ENCODE measurements at regions not wholly inside any gene's neighbourhood (a gene's known extent, or its start where the extent isn't known, plus 50 kb on each side); places are given as distances from the start of the nearest gene placed in this dataset.

- Histone ChIP-seq H3K4me1 (ENCODE audit: control insufficient read depth, insufficient read depth, low read length) (no peaks in the 10 kb centered on the region), H3K27ac (ENCODE audit: low read length) (no peak overlapping the region), H3K4me3 (ENCODE audit: low read length) (no peak overlapping the region), H3K27me3 (ENCODE audit: control insufficient read depth, insufficient read depth, low read length) (no peaks in the 10 kb centered on the region), H3K9me3 (ENCODE audit: control insufficient read depth, insufficient read depth, low read length) (no peaks in the 10 kb centered on the region), H3K36me3 (ENCODE audit: control insufficient read depth, insufficient read depth, low read length) (no peaks in the 10 kb centered on the region)
- DNase-seq (ENCODE audit: low read depth, low spot score), result no peak
- WGBS (ENCODE audit: insufficient coverage, insufficient read length), result no CpG with 5 or more reads among the region's 3 CpGs
Observed at GRCh38 chr6:90877616-90878015, 290.7 kb upstream of the MAP3K7 start.

DNA sequence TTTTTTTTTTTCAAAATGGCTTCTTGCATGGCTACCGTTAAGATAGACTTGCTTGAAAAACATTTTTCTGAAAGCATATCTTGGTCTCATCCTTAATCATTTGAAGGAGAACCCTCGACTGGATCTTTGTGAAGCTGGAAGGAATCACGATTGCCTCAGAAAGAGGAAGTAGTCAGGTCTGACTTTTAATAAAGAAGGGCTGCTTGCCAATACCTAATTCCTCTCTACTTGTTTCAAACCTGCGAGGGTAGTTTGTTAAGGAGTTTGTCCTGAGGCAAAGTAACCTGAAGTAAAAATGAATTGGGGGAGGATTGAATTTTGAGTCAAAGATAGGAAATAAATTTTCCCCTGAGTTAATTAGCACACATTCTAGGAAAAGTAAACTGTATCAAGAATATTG lies 288.1 kb upstream of the MAP3K7 start:
- no peak for DNase-seq (ENCODE audit: low read depth, low spot score)
- WGBS (ENCODE audit: insufficient coverage, insufficient read length), result no CpG with 5 or more reads among the region's 4 CpGs
- no peaks in the 10 kb centered on the region for H3K36me3 ChIP-seq (ENCODE audit: control insufficient read depth, insufficient read depth, low read length)
- H3K9me3 ChIP-seq (ENCODE audit: control insufficient read depth, insufficient read depth, low read length), result no peaks in the 10 kb centered on the region
- no peaks in the 10 kb centered on the region for H3K27me3 ChIP-seq (ENCODE audit: control insufficient read depth, insufficient read depth, low read length)
- no peak overlapping the region for H3K27ac ChIP-seq (ENCODE audit: low read length)
- no peak overlapping the region for H3K4me3 ChIP-seq (ENCODE audit: low read length)
- no peaks in the 10 kb centered on the region for H3K4me1 ChIP-seq (ENCODE audit: control insufficient read depth, insufficient read depth, low read length)

DNA sequence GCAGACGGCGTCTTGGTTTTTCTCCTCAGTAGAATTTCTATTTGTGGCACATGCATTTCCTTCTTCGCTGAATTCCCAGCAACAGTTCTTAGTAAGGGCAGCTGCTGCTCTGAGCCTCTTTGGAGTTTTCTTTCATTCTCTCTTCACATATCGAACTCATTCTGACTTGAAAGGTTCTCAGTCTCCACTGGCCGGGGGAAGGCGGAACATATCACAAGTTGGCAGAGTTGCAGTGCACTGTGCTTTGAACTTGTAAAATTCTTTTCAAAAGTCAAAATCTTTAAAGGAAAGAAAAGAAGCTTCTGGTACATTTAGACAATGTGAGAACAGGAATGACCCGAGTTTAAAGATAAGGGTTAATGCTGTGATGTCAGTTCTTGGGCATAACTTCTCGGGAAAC lies 286.1 kb upstream of the MAP3K7 start:
- Histone ChIP-seq H3K4me3 (ENCODE audit: low read length) (no peak overlapping the region), H3K27me3 (ENCODE audit: control insufficient read depth, insufficient read depth, low read length) (no peaks in the 10 kb centered on the region), H3K9me3 (ENCODE audit: control insufficient read depth, insufficient read depth, low read length) (no peaks in the 10 kb centered on the region), H3K36me3 (ENCODE audit: control insufficient read depth, insufficient read depth, low read length) (no peaks in the 10 kb centered on the region), H3K4me1 (ENCODE audit: control insufficient read depth, insufficient read depth, low read length) (no peaks in the 10 kb centered on the region), H3K27ac (ENCODE audit: low read length) (no peak overlapping the region)
- no CpG with 5 or more reads among the region's 8 CpGs for WGBS (ENCODE audit: insufficient coverage, insufficient read length)
- no peak for DNase-seq (ENCODE audit: low read depth, low spot score)

DNA sequence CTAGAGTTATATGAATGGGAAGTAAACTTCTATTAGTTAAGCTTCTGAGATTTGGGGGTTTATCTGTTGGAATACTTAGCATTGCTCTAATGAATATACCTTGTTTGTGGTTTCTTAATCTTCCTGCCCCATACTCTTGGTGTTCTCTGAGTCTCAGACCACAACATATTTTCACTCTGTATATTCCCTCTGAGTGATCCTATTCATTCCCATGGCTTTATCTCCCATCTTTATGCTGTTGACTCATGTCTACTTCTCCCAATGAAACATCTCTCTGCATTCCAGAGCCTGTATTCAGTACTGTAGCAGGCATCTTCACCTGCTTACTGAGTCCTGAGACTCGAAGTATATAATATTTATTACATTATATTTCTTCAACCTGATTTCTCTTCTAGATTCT lies 283.7 kb upstream of the MAP3K7 start:
- Histone ChIP-seq H3K36me3 (ENCODE audit: control insufficient read depth, insufficient read depth, low read length) (no peaks in the 10 kb centered on the region), H3K27me3 (ENCODE audit: control insufficient read depth, insufficient read depth, low read length) (no peaks in the 10 kb centered on the region), H3K4me3 (ENCODE audit: low read length) (no peak overlapping the region), H3K27ac (ENCODE audit: low read length) (no peak overlapping the region), H3K4me1 (ENCODE audit: control insufficient read depth, insufficient read depth, low read length) (no peaks in the 10 kb centered on the region), H3K9me3 (ENCODE audit: control insufficient read depth, insufficient read depth, low read length) (no peaks in the 10 kb centered on the region)
- DNase-seq (ENCODE audit: low read depth, low spot score), result no peak
- no CpG with 5 or more reads among the region's 1 CpG for WGBS (ENCODE audit: insufficient coverage, insufficient read length)

- H3K27me3 ChIP-seq (ENCODE audit: control insufficient read depth, insufficient read depth, low read length), result no peaks in the 10 kb centered on the region
- H3K4me3 ChIP-seq (ENCODE audit: low read length), result no peak overlapping the region
- WGBS (ENCODE audit: insufficient coverage, insufficient read length), result no CpG with 5 or more reads among the region's 2 CpGs
- no peak for DNase-seq (ENCODE audit: low read depth, low spot score)
- H3K4me1 ChIP-seq (ENCODE audit: control insufficient read depth, insufficient read depth, low read length), result no peaks in the 10 kb centered on the region
- no peaks in the 10 kb centered on the region for H3K9me3 ChIP-seq (ENCODE audit: control insufficient read depth, insufficient read depth, low read length)
- no peaks in the 10 kb centered on the region for H3K36me3 ChIP-seq (ENCODE audit: control insufficient read depth, insufficient read depth, low read length)
- no peak overlapping the region for H3K27ac ChIP-seq (ENCODE audit: low read length)
Observed at GRCh38 chr6:90868656-90869055, 281.8 kb upstream of the MAP3K7 start.

- no peak overlapping the region for H3K4me3 ChIP-seq (ENCODE audit: low read length)
- no peak for DNase-seq (ENCODE audit: low read depth, low spot score)
- no peaks in the 10 kb centered on the region for H3K27me3 ChIP-seq (ENCODE audit: control insufficient read depth, insufficient read depth, low read length)
- no CpG with 5 or more reads among the region's 1 CpG for WGBS (ENCODE audit: insufficient coverage, insufficient read length)
- no peak overlapping the region for H3K27ac ChIP-seq (ENCODE audit: low read length)
- H3K36me3 ChIP-seq (ENCODE audit: control insufficient read depth, insufficient read depth, low read length), result no peaks in the 10 kb centered on the region
- H3K9me3 ChIP-seq (ENCODE audit: control insufficient read depth, insufficient read depth, low read length), result no peaks in the 10 kb centered on the region
- H3K4me1 ChIP-seq (ENCODE audit: control insufficient read depth, insufficient read depth, low read length), result no peaks in the 10 kb centered on the region
Observed at GRCh38 chr6:90868256-90868655, 281.4 kb upstream of the MAP3K7 start.

- Histone ChIP-seq H3K4me3 (ENCODE audit: low read length) (no peak overlapping the region), H3K27ac (ENCODE audit: low read length) (no peak overlapping the region), H3K27me3 (ENCODE audit: control insufficient read depth, insufficient read depth, low read length) (no peaks in the 10 kb centered on the region), H3K4me1 (ENCODE audit: control insufficient read depth, insufficient read depth, low read length) (no peaks in the 10 kb centered on the region), H3K9me3 (ENCODE audit: control insufficient read depth, insufficient read depth, low read length) (no peaks in the 10 kb centered on the region), H3K36me3 (ENCODE audit: control insufficient read depth, insufficient read depth, low read length) (no peaks in the 10 kb centered on the region)
- no peak for DNase-seq (ENCODE audit: low read depth, low spot score)
- WGBS (ENCODE audit: insufficient coverage, insufficient read length), result 100% methylated on average over 1 of the region's 3 CpGs
Observed at GRCh38 chr6:90865513-90865912, 278.6 kb upstream of the MAP3K7 start.

DNA sequence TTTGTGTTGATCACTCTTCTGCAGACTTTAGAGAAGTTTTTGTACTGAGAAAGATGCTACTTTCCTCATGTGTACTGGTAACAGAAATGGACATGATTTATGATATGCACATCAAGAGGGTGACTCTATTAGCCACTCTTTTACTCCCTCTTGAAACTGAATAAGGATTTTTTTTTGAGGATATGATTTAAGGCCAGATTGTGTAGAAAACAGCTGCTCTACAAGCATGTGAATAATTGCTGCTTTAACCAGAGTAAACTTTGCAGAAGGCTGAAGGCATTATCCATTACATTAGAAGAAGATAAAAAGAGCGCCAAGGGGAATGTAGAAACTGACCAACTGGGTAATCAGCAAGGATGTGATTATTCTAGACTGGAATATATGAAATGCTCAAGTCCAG lies 276.2 kb upstream of the MAP3K7 start:
- Histone ChIP-seq H3K27ac (ENCODE audit: low read length) (no peak overlapping the region), H3K27me3 (ENCODE audit: control insufficient read depth, insufficient read depth, low read length) (no peaks in the 10 kb centered on the region), H3K4me3 (ENCODE audit: low read length) (no peak overlapping the region), H3K4me1 (ENCODE audit: control insufficient read depth, insufficient read depth, low read length) (no peaks in the 10 kb centered on the region), H3K9me3 (ENCODE audit: control insufficient read depth, insufficient read depth, low read length) (no peaks in the 10 kb centered on the region), H3K36me3 (ENCODE audit: control insufficient read depth, insufficient read depth, low read length) (no peaks in the 10 kb centered on the region)
- no CpG with 5 or more reads among the region's 1 CpG for WGBS (ENCODE audit: insufficient coverage, insufficient read length)
- no peak for DNase-seq (ENCODE audit: low read depth, low spot score)

DNA sequence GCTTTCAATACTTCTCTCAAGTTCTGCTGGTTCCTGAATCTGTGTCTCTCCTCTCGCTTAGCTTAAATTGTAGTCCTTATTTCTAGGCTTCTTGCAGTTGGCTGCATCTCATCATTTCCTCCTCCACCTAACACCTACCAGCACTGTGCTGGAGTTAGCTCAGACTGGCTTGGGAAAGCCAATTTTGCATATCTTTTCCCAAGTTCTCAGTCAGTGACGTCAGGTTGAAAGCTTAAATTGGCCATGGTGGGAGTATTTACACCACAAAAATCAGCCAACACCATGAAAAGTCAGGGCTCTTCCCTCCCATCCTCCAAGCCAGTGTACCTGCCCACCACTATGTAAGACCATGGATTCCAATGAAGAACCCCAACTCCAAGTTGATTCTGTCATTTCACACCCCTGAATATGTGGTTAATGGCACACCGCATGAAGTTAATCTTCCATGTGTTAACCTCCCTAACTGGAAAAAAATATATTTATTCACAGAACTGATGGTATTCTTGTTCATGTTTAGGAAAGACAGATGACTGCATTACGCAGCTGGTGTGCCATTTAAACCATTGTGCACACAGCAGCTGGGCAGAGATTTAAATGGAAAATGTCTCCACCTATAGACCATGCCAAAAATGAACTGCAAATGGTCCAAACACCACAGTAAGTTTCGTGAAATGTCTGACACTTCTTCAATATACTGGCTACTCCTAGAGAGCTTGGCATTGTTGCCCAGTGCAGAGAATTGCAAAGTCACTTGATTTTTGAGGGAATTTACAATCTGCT lies 274.1 kb upstream of the MAP3K7 start:
- no peak for DNase-seq (ENCODE audit: low read depth, low spot score)
- no CpG with 5 or more reads among the region's 5 CpGs for WGBS (ENCODE audit: insufficient coverage, insufficient read length)

GRCh38 chr6:90859612-90860011 lies 272.7 kb upstream of the MAP3K7 start:
- WGBS (ENCODE audit: insufficient coverage, insufficient read length), result no CpG with 5 or more reads among the region's 6 CpGs

More for the DNA sequence above, 274.1 kb upstream of the MAP3K7 start:
- H3K4me1 ChIP-seq (ENCODE audit: control insufficient read depth, insufficient read depth, low read length), result no peaks in the 10 kb centered on the region
- no peaks in the 10 kb centered on the region for H3K9me3 ChIP-seq (ENCODE audit: control insufficient read depth, insufficient read depth, low read length)
- H3K36me3 ChIP-seq (ENCODE audit: control insufficient read depth, insufficient read depth, low read length), result no peaks in the 10 kb centered on the region
- H3K27me3 ChIP-seq (ENCODE audit: control insufficient read depth, insufficient read depth, low read length), result no peaks in the 10 kb centered on the region
- no peak overlapping the region for H3K27ac ChIP-seq (ENCODE audit: low read length)
- H3K4me3 ChIP-seq (ENCODE audit: low read length), result no peak overlapping the region

DNA sequence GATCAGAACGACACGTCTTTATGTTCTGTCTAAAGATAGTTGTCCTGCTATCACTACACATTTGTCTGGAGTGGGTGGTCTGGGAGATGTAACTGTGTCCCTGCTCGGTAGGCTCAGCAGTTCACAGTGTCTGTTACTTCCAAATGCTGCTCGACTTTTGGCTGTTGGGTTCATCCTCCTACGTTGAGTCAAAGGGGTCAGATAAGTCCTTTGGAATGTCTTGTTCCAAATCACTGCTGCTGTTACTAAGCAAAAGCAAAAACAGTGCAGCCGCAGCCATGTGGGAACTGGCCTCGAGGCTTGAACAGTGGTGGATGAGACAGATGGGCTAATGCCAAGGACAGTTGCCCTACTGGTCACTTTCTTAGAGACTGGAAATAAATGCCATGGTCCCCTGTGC lies 272.2 kb upstream of the MAP3K7 start:
- WGBS (ENCODE audit: insufficient coverage, insufficient read length), result no CpG with 5 or more reads among the region's 7 CpGs
- H3K27me3 ChIP-seq (ENCODE audit: control insufficient read depth, insufficient read depth, low read length), result no peaks in the 10 kb centered on the region
- no peaks in the 10 kb centered on the region for H3K4me1 ChIP-seq (ENCODE audit: control insufficient read depth, insufficient read depth, low read length)
- DNase-seq (ENCODE audit: low read depth, low spot score), result no peak
- no peaks in the 10 kb centered on the region for H3K36me3 ChIP-seq (ENCODE audit: control insufficient read depth, insufficient read depth, low read length)
- no peak overlapping the region for H3K4me3 ChIP-seq (ENCODE audit: low read length)
- no peak overlapping the region for H3K27ac ChIP-seq (ENCODE audit: low read length)
- H3K9me3 ChIP-seq (ENCODE audit: control insufficient read depth, insufficient read depth, low read length), result no peaks in the 10 kb centered on the region

More at GRCh38 chr6:90859612-90860011, 272.7 kb upstream of the MAP3K7 start:
- H3K36me3 ChIP-seq (ENCODE audit: control insufficient read depth, insufficient read depth, low read length), result no peaks in the 10 kb centered on the region
- no peaks in the 10 kb centered on the region for H3K4me1 ChIP-seq (ENCODE audit: control insufficient read depth, insufficient read depth, low read length)
- DNase-seq (ENCODE audit: low read depth, low spot score), result no peak
- no peaks in the 10 kb centered on the region for H3K9me3 ChIP-seq (ENCODE audit: control insufficient read depth, insufficient read depth, low read length)
- H3K27me3 ChIP-seq (ENCODE audit: control insufficient read depth, insufficient read depth, low read length), result no peaks in the 10 kb centered on the region
- no peak overlapping the region for H3K4me3 ChIP-seq (ENCODE audit: low read length)
- no peak overlapping the region for H3K27ac ChIP-seq (ENCODE audit: low read length)

Data from iPS DF 6.9 (cell line).